ENCODE measurements at regions not wholly inside any gene's neighbourhood (a gene's known extent, or its start where the extent isn't known, plus 50 kb on each side); places are given as distances from the start of the nearest gene placed in this dataset.

- TF ChIP-seq CTCF (IDR thresholded peaks at IDR 0.05; ENCODE audit: low read length) (no peak), EZH2 (optimal IDR thresholded peaks at IDR 0.05; ENCODE audit: low read depth, low read length) (no peak), EZH2phosphoT487 (IDR thresholded peaks at IDR 0.05; ENCODE audit: low read length) (no peak)
These were observed 790.9 kb downstream of the KLHL13 start for GRCh38 chrX:117325706-117326105.
